Fibroblast of lung (primary cell): ENCODE measurements at regions not wholly inside any gene's neighbourhood (a gene's known extent, or its start where the extent isn't known, plus 50 kb on each side); places are given as distances from the start of the nearest gene placed in this dataset.

Experiments
- DNase-seq, 2 donors: peaks; one replicate each; pipeline versions ENCODE4 v3.0.0 to v3.0.0-alpha.2; 2010; ENCODE audit warnings: low read depth in 2 of 2
- H2AFZ ChIP-seq: 2 replicates; pipeline ENCODE4 v1.5.1; 2012; ENCODE audit warnings: low read length, control low read depth, inconsistent platforms
- H3K27ac ChIP-seq: 2 replicates; pipeline ENCODE4 v1.5.1; 2011; ENCODE audit warnings: low read length, control low read depth; ENCODE audit not compliant: insufficient read depth
- H3K27me3 ChIP-seq: 2 replicates; pipeline ENCODE4 v1.5.1; 2011; ENCODE audit warnings: mild to moderate bottlenecking, low read length; ENCODE audit not compliant: control insufficient read depth, insufficient read depth
- H3K36me3 ChIP-seq: 2 replicates; pipeline ENCODE4 v1.5.1; 2011; ENCODE audit warnings: low read length; ENCODE audit not compliant: control insufficient read depth, insufficient read depth
- H3K4me1 ChIP-seq: 2 replicates; pipeline ENCODE4 v1.5.1; 2011; ENCODE audit warnings: low read length; ENCODE audit not compliant: control insufficient read depth, insufficient read depth; ENCODE audit errors: extremely low read depth
- H3K4me2 ChIP-seq: 2 replicates; pipeline ENCODE4 v1.5.1; 2011; ENCODE audit warnings: low read length, control low read depth; ENCODE audit not compliant: insufficient read depth; ENCODE audit errors: extremely low read depth
- H3K4me3 ChIP-seq, 4 experiments: fragments of 200-600 bp in 1 of 4; sonication (generic) in 1 of 4; replicated peaks in 1 of 4; 2 replicates each; pipeline ENCODE4 v1.5.1; 2011 to 2016; ENCODE audit warnings: low read length in 4 of 4, low read depth in 3 of 4, mild to moderate bottlenecking in 3 of 4, control low read depth in 2 of 4, inconsistent platforms in 1 of 4, mixed read lengths in 1 of 4; ENCODE audit not compliant: insufficient read depth in 1 of 4; ENCODE audit errors: control extremely low read depth in 1 of 4
- H3K79me2 ChIP-seq: 2 replicates; pipeline ENCODE4 v1.5.1; 2012; ENCODE audit warnings: mild to moderate bottlenecking, low read length, inconsistent platforms; ENCODE audit not compliant: control insufficient read depth, insufficient read depth
- H3K9ac ChIP-seq: 2 replicates; pipeline ENCODE4 v1.5.1; 2011; ENCODE audit warnings: mild to moderate bottlenecking, low read length, control low read depth; ENCODE audit not compliant: insufficient read depth
- H3K9me3 ChIP-seq: 2 replicates; pipeline ENCODE4 v1.5.1; 2012; ENCODE audit warnings: low read depth, low read length; ENCODE audit not compliant: control insufficient read depth, insufficient read depth
- H4K20me1 ChIP-seq: 2 replicates; pipeline ENCODE4 v1.5.1; 2011; ENCODE audit warnings: low read length; ENCODE audit not compliant: control insufficient read depth, insufficient read depth; ENCODE audit errors: extremely low read depth
- CTCF ChIP-seq, 2 donors: IDR thresholded peaks in 1 of 2; conservative IDR thresholded peaks in 1 of 2; 1 replicate in 1 of 2; 2 replicates in 1 of 2; pipeline ENCODE4 v1.5.1; 2011 to 2012; ENCODE audit warnings: low read length in 2 of 2, control low read depth in 1 of 2, inconsistent platforms in 1 of 2, low read depth in 1 of 2, mild to moderate bottlenecking in 1 of 2
- EZH2 ChIP-seq: IDR thresholded peaks from 2 replicates; pipeline ENCODE4 v1.5.1; 2012; ENCODE audit warnings: low read length, control low read depth, mild to moderate bottlenecking; ENCODE audit errors: missing control alignments

- Histone ChIP-seq H3K4me3 (no peak overlapping the region), H3K27me3 (no peaks in the 10 kb centered on the region), H4K20me1 (no peaks in the 10 kb centered on the region), H3K4me1 (no peaks in the 10 kb centered on the region), H3K36me3 (no peaks in the 10 kb centered on the region), H2AFZ (no peak overlapping the region), H3K27ac (no peak overlapping the region), H3K9me3 (no peaks in the 10 kb centered on the region), H3K9ac (no peak overlapping the region), H3K4me2 (no peak overlapping the region), H3K79me2 (no peaks in the 10 kb centered on the region)
- TF ChIP-seq CTCF (conservative IDR thresholded peaks at IDR 0.05 in 1 of 2, IDR thresholded peaks at IDR 0.05 in 1 of 2; ENCODE audit: low read depth in 1 of 2, low read length in 2 of 2) (no peak), EZH2 (no peak)
- no peak for DNase-seq
Measured at GRCh38 chr2:16385341-16385740, 280.3 kb downstream of the CYRIA start.

- Histone ChIP-seq H3K4me2 (no peak overlapping the region), H3K4me1 (no peaks in the 10 kb centered on the region), H3K27me3 (no peaks in the 10 kb centered on the region), H3K4me3 (no peak overlapping the region), H3K9ac (no peak overlapping the region), H3K9me3 (no peaks in the 10 kb centered on the region), H2AFZ (no peak overlapping the region), H3K27ac (no peak overlapping the region), H3K79me2 (no peaks in the 10 kb centered on the region), H4K20me1 (no peaks in the 10 kb centered on the region), H3K36me3 (no peaks in the 10 kb centered on the region)
- TF ChIP-seq CTCF (conservative IDR thresholded peaks at IDR 0.05 in 1 of 2, IDR thresholded peaks at IDR 0.05 in 1 of 2; ENCODE audit: low read depth in 1 of 2, low read length in 2 of 2) = no peak
- no peak for TF ChIP-seq EZH2
- no peak for DNase-seq
Measured at GRCh38 chr2:16383411-16383810, 282.2 kb downstream of the CYRIA start.

- H3K27me3 ChIP-seq = no peaks in the 10 kb centered on the region
- TF ChIP-seq EZH2 (no peak), CTCF (conservative IDR thresholded peaks at IDR 0.05 in 1 of 2, IDR thresholded peaks at IDR 0.05 in 1 of 2; ENCODE audit: low read depth in 1 of 2, low read length in 2 of 2) (no peak)
- H3K4me3 ChIP-seq = no peak overlapping the region
- DNase-seq = no peak
- no peak overlapping the region for H3K9ac ChIP-seq
- H2AFZ ChIP-seq = no peak overlapping the region
- no peak overlapping the region for H3K27ac ChIP-seq
- H3K36me3 ChIP-seq = no peaks in the 10 kb centered on the region
- H3K4me1 ChIP-seq = no peaks in the 10 kb centered on the region
- H3K4me2 ChIP-seq = no peak overlapping the region
- H3K79me2 ChIP-seq = no peaks in the 10 kb centered on the region
- H4K20me1 ChIP-seq = no peaks in the 10 kb centered on the region
- no peaks in the 10 kb centered on the region for H3K9me3 ChIP-seq
Measured at GRCh38 chr2:16382451-16382850, 283.2 kb downstream of the CYRIA start.
